Stomach (tissue), 8 donors: ENCODE measurements at regions not wholly inside any gene's neighbourhood (a gene's known extent, or its start where the extent isn't known, plus 50 kb on each side); places are given as distances from the start of the nearest gene placed in this dataset.

Experiments
- DNase-seq, 2 donors: peaks; one replicate each; pipeline versions ENCODE4 v3.0.0 to v3.0.0-alpha.2; 2013 to 2019
- H3K27ac ChIP-seq, 5 donors: fragments of 200-600 bp in 4 of 5; sonication (generic) in 4 of 5; one replicate each; pipeline ENCODE4 v1.5.1; 2013 to 2019; ENCODE audit warnings: mild to moderate bottlenecking in 1 of 5, moderate library complexity in 1 of 5
- H3K27me3 ChIP-seq, 3 donors: fragments of 200-600 bp; sonication (generic); one replicate each; pipeline ENCODE4 v1.5.1; 2017 to 2019; ENCODE audit warnings: mixed run types in 1 of 3
- H3K36me3 ChIP-seq, 4 donors: fragments of 200-600 bp; sonication (generic); 1 replicate in 3 of 4; 2 replicates in 1 of 4; pipeline ENCODE4 v1.5.1; 2016 to 2019
- H3K4me1 ChIP-seq, 4 donors: fragments of 200-600 bp; sonication (generic); one replicate each; pipeline ENCODE4 v1.5.1; 2016 to 2019
- H3K4me3 ChIP-seq, 4 donors: fragments of 200-600 bp; sonication (generic) in 3 of 4; one replicate each; pipeline ENCODE4 v1.5.1; 2016 to 2019; ENCODE audit warnings: mild to moderate bottlenecking in 1 of 4
- H3K9me3 ChIP-seq, 4 donors: fragments of 200-600 bp; sonication (generic); one replicate each; pipeline ENCODE4 v1.5.1; 2016 to 2019
- EP300 ChIP-seq: sonication (generic); formaldehyde crosslinking; IDR thresholded peaks from one replicate; pipeline ENCODE4 v1.6.1; 2017; ENCODE audit warnings: antibody characterized with exemption
- POLR2A ChIP-seq, 4 donors: fragments of 450-650 bp; IDR thresholded peaks; one replicate each; pipeline ENCODE4 v1.6.1; 2016; ENCODE audit warnings: antibody characterized with exemption in 4 of 4, control low read depth in 2 of 4, mild to moderate bottlenecking in 1 of 4, moderate library complexity in 1 of 4
- POLR2AphosphoS5 ChIP-seq, 3 donors: sonication (generic); formaldehyde crosslinking; IDR thresholded peaks; one replicate each; pipeline ENCODE4 v1.6.1; 2016; ENCODE audit warnings: antibody characterized with exemption in 3 of 3
- WGBS, 5 donors: extraction: QIAGEN DNeasy Blood & Tissue Kit in 3 of 5; methylation state at CpG; one replicate each; pipeline versions ENCODE4 v1.1.5 to v1.1.7; 2013 to 2018; 5-methylcytosine and 5-hydroxymethylcytosine counted together
- intact Hi-C: fragments of 100-400 bp; cut with DNase I; formaldehyde crosslinking; loops from one replicate; pipeline ENCODE4 v1.15.1; 2023; ENCODE audit warnings: low total_unique reads
- TF ChIP-seq, protein P1 (sequence below), 7 experiments: fragments of 450-650 bp in 4 of 7; fragments of 200-600 bp in 3 of 7; sonication (generic) in 3 of 7; IDR thresholded peaks; one replicate each; pipeline ENCODE4 v1.5.1; 2016 to 2019; ENCODE audit warnings: antibody characterized with exemption in 7 of 7, control low read depth in 2 of 7, mild to moderate bottlenecking in 1 of 7
- donor health status: healthy with polysubstance abuse.
- donor health status: Bipolar disorder and iron deficiency.
- donor health status: healthy.

DNA sequence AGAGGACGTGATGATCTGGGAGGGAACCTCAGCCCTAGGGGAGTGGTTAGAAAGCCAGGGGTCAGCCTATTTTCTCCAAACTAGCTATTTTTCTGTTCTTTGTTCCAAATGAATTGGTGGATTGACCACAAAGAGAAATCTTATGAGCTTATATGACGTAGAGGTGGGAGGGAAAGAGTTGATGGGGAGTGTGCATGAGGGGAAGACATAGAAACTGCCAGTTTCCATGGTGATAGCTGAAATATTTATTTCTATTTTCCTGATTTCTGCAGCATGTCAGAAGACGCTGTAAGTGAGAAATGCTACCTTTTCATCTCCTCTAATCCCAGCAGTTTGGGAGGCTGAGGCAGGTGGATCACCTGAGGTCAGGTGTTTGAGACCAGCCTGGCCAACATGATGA is 51.4 kb upstream of the CISTR start:
- 49 to 72% (median 62%) methylated on average over 3 of the region's 3 CpGs for WGBS, 5 donors
- H3K9me3 ChIP-seq, result no peaks in the 10 kb centered on the region
- H3K36me3 ChIP-seq, result no peaks in the 10 kb centered on the region
- no peak overlapping the region for H3K4me3 ChIP-seq
- peaks cover 0 to 87% (median 26%) of the 10 kb centered on the region in 3 donors for H3K27me3 ChIP-seq
- H3K27ac ChIP-seq, result no peak overlapping the region
- no peak for DNase-seq
- no peaks in the 10 kb centered on the region for H3K4me1 ChIP-seq
- TF ChIP-seq POLR2AphosphoS5 (IDR thresholded peaks at IDR 0.05), result no peak
- TF ChIP-seq EP300, result no peak
- TF ChIP-seq POLR2A (IDR thresholded peaks at IDR 0.05), result no peak
- TF ChIP-seq, protein P1, sequence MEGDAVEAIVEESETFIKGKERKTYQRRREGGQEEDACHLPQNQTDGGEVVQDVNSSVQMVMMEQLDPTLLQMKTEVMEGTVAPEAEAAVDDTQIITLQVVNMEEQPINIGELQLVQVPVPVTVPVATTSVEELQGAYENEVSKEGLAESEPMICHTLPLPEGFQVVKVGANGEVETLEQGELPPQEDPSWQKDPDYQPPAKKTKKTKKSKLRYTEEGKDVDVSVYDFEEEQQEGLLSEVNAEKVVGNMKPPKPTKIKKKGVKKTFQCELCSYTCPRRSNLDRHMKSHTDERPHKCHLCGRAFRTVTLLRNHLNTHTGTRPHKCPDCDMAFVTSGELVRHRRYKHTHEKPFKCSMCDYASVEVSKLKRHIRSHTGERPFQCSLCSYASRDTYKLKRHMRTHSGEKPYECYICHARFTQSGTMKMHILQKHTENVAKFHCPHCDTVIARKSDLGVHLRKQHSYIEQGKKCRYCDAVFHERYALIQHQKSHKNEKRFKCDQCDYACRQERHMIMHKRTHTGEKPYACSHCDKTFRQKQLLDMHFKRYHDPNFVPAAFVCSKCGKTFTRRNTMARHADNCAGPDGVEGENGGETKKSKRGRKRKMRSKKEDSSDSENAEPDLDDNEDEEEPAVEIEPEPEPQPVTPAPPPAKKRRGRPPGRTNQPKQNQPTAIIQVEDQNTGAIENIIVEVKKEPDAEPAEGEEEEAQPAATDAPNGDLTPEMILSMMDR (IDR thresholded peaks at IDR 0.05), result no peak
- intact Hi-C loops, result no loop called here

- no peak for DNase-seq
- H3K9me3 ChIP-seq, result no peaks in the 10 kb centered on the region
- H3K4me1 ChIP-seq, result no peaks in the 10 kb centered on the region
- TF ChIP-seq EP300 (no peak), POLR2AphosphoS5 (IDR thresholded peaks at IDR 0.05) (no peak), POLR2A (IDR thresholded peaks at IDR 0.05) (no peak)
- TF ChIP-seq, protein P1 (IDR thresholded peaks at IDR 0.05), result no peak
- no peak overlapping the region for H3K27ac ChIP-seq
- H3K4me3 ChIP-seq, result no peak overlapping the region
- H3K36me3 ChIP-seq, result no peaks in the 10 kb centered on the region
- peaks cover 0 to 86% (median 30%) of the 10 kb centered on the region in 3 donors for H3K27me3 ChIP-seq
- intact Hi-C loops, result no loop called here
- whole genome bisulfite sequencing, 5 donors, result 69 to 76% (median 70%) methylated on average over 4 of the region's 4 CpGs
Measured at GRCh38 chr12:53803703-53804102, 51.9 kb upstream of the CISTR start.

DNA sequence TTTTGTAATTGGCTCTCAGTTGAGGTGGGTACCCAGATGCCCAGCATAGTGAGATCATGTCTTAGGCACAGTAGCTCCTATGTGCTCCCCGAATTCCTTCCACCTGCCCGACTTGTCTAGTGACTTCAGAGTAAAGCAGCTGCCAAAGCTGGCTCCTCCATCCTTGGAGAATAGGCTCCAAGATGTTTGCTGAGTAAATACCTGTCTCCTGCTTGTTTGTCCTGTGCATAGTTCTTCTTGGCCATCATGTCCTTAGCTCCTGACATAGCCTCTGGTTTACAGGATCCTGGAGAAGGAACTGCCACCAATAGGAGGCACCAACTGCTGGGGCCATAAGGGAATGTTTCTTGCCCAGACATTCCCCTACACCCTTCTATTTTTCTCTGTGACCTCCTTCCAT is 52.6 kb upstream of the CISTR start:
- Histone ChIP-seq H3K27ac (no peak overlapping the region), H3K36me3 (no peaks in the 10 kb centered on the region), H3K4me3 (no peak overlapping the region), H3K4me1 (no peaks in the 10 kb centered on the region), H3K27me3 (peaks cover 0 to 86% (median 32%) of the 10 kb centered on the region in 3 donors), H3K9me3 (no peaks in the 10 kb centered on the region)
- TF ChIP-seq EP300, result no peak
- TF ChIP-seq, protein P1 (IDR thresholded peaks at IDR 0.05), result no peak
- TF ChIP-seq POLR2AphosphoS5 (IDR thresholded peaks at IDR 0.05), result no peak
- TF ChIP-seq POLR2A (IDR thresholded peaks at IDR 0.05), result no peak
- intact Hi-C loops, result no loop called here
- 32 to 63% (median 43%) methylated on average over 2 of the region's 2 CpGs for WGBS, 5 donors
- no peak for DNase-seq

GRCh38 chr12:53805067-53805466 is 53.3 kb upstream of the CISTR start:
- Histone ChIP-seq H3K36me3 (no peaks in the 10 kb centered on the region), H3K9me3 (no peaks in the 10 kb centered on the region), H3K4me3 (no peak overlapping the region), H3K27me3 (peaks cover 0 to 82% (median 32%) of the 10 kb centered on the region in 3 donors), H3K27ac (no peak overlapping the region), H3K4me1 (no peaks in the 10 kb centered on the region)
- no peak for DNase-seq
- 77 to 86% (median 80%) methylated on average over 6 of the region's 6 CpGs for WGBS, 5 donors
- intact Hi-C loops, result no loop called here
- TF ChIP-seq POLR2AphosphoS5 (IDR thresholded peaks at IDR 0.05) (no peak), EP300 (no peak), POLR2A (IDR thresholded peaks at IDR 0.05) (no peak)
- TF ChIP-seq, protein P1 (IDR thresholded peaks at IDR 0.05), result no peak
